PC-9 (cell line): ENCODE measurements at regions not wholly inside any gene's neighbourhood (a gene's known extent, or its start where the extent isn't known, plus 50 kb on each side); places are given as distances from the start of the nearest gene placed in this dataset.

ENCODE experiments used
- BruUV-seq: library from RNA; stranded (reverse); fragments of 400-500 nt; replicated peaks from 2 replicates; lab custom pipeline; 2021; lab: Mats Ljungman, UMichigan
- CTCF ChIA-PET: fragments of 300-600 bp; sonication (Branson Sonifier 250); formaldehyde crosslinking; loops from one replicate; lab custom pipeline; 2022; ENCODE audit warnings: antibody characterized with exemption; lab: Charles Lee
- POLR2A ChIA-PET: fragments of 300-600 bp; sonication (Branson Sonifier 250); formaldehyde crosslinking; loops from one replicate; lab custom pipeline; 2022; ENCODE audit warnings: antibody characterized with exemption; ENCODE audit not compliant: unreplicated experiment; lab: Charles Lee
- DNase-seq, 2 experiments: peaks; one replicate each; pipeline versions ENCODE4 v3.0.0 to v3.0.0-alpha.2; 2015 to 2022; ENCODE audit warnings: mixed read lengths in 1 of 2
- H2AFZ ChIP-seq: fragments of 200-600 bp; sonication (generic); 2 replicates; pipeline ENCODE4 v1.8.1; 2017; ENCODE audit warnings: antibody characterized with exemption
- H3F3A ChIP-seq: fragments of 200-600 bp; sonication (generic); 2 replicates; pipeline ENCODE4 v1.8.1; 2017; ENCODE audit warnings: antibody characterized with exemption, mild to moderate bottlenecking, low read depth; ENCODE audit not compliant: insufficient read depth
- H3K27ac ChIP-seq: fragments of 200-600 bp; sonication (generic); 2 replicates; pipeline ENCODE4 v1.6.1; 2016; ENCODE audit warnings: mixed run types
- H3K27me3 ChIP-seq: fragments of 200-600 bp; sonication (generic); 2 replicates; pipeline ENCODE4 v1.6.1; 2016; ENCODE audit warnings: low read depth, mixed run types; ENCODE audit not compliant: insufficient read depth
- H3K36me3 ChIP-seq: fragments of 200-600 bp; sonication (generic); 2 replicates; pipeline ENCODE4 v1.6.1; 2016; ENCODE audit warnings: low read depth, mixed run types
- H3K4me1 ChIP-seq: fragments of 200-600 bp; sonication (generic); replicated peaks from 2 replicates; pipeline ENCODE4 v1.6.1; 2016; ENCODE audit warnings: mixed run types; ENCODE audit not compliant: insufficient read depth
- H3K4me2 ChIP-seq: fragments of 200-600 bp; sonication (generic); 2 replicates; pipeline ENCODE4 v1.6.1; 2017; ENCODE audit warnings: mixed run types
- H3K4me3 ChIP-seq: fragments of 200-600 bp; sonication (generic); 2 replicates; pipeline ENCODE4 v1.6.1; 2016; ENCODE audit warnings: mixed run types
- H3K79me2 ChIP-seq: fragments of 200-600 bp; sonication (generic); 2 replicates; pipeline ENCODE4 v1.6.1; 2017; ENCODE audit warnings: low read depth, mixed run types
- H3K9me2 ChIP-seq: fragments of 200-600 bp; sonication (generic); 2 replicates; pipeline ENCODE4 v1.8.1; 2017; ENCODE audit warnings: mild to moderate bottlenecking; ENCODE audit not compliant: insufficient read depth
- H3K9me3 ChIP-seq: fragments of 200-600 bp; sonication (generic); 2 replicates; pipeline ENCODE4 v1.8.1; 2016; ENCODE audit warnings: low read depth; ENCODE audit not compliant: insufficient read depth
- H4K20me1 ChIP-seq: fragments of 200-600 bp; sonication (generic); 2 replicates; pipeline ENCODE4 v1.8.1; 2017; ENCODE audit not compliant: insufficient read depth
- EZH2 ChIP-seq: fragments of 200-600 bp; sonication (generic); IDR thresholded peaks from 2 replicates; pipeline ENCODE4 v1.8.0; 2017; ENCODE audit warnings: antibody characterized with exemption, low read depth
- intact Hi-C: fragments of 100-400 bp; cut with micrococcal nuclease; formaldehyde crosslinking; loops from one replicate; pipeline ENCODE4 v1.10.0; 2022; ENCODE audit not compliant: unreplicated experiment
- TF ChIP-seq, protein P1 (sequence below): fragments of 200-600 bp; sonication (generic); conservative IDR thresholded peaks from 2 replicates; pipeline ENCODE4 v1.6.1; 2017; ENCODE audit warnings: mixed run types, antibody characterized with exemption, mild to moderate bottlenecking, moderate library complexity

DNA sequence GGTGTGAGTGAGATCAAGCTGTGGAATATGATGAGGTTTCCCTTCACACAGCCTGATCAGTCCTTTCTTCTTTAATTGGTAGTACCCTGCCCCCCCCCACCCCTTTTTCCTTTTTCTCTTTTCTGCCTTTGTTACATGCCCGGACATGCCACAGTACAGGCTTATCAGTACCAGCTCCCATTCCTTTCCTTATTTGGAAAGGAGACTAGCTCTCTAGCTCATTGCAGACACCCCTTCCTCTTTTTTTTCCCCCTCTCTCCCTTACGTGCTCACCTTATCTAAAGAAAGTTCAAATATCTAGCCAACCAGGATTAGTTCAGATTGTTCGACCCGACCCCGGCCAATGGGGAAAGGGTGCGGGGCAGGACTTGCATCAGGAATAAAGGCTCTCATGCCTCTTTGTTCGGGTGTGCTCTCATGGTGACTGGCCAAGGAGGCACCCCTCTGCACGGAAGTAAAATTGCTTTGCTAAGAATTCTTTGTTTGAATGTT, 230.4 kb downstream of the ACTR3B start:
- no peak overlapping the region for H3K4me3 ChIP-seq
- ChIA-PET POLR2A (interaction anchor here (0.6 kb wide), 1 partner anchor 1910 kb away, joined by 3 read pairs; the partner anchor contains the start of gene FASTK), CTCF (no interaction called here)
- H3K9me2 ChIP-seq: 0 out of 2 replicates have a peak, but pooled peaks cover 4% of the 10 kb centered on the region
- H3K4me2 ChIP-seq: no peak overlapping the region
- no peak for DNase-seq
- no peaks in the 10 kb centered on the region for H3K9me3 ChIP-seq
- H2AFZ ChIP-seq: no peak overlapping the region
- H3F3A ChIP-seq: no peaks in the 10 kb centered on the region
- H3K79me2 ChIP-seq: no peaks in the 10 kb centered on the region
- intact Hi-C loops: no loop called here
- H3K4me1 ChIP-seq: no peaks in the 10 kb centered on the region
- no peaks in the 10 kb centered on the region for H3K36me3 ChIP-seq
- no peaks in the 10 kb centered on the region for H4K20me1 ChIP-seq
- H3K27ac ChIP-seq: no peak overlapping the region
- BruUV-seq: no TSS peak
- no peak for TF ChIP-seq EZH2
- TF ChIP-seq, protein P1, sequence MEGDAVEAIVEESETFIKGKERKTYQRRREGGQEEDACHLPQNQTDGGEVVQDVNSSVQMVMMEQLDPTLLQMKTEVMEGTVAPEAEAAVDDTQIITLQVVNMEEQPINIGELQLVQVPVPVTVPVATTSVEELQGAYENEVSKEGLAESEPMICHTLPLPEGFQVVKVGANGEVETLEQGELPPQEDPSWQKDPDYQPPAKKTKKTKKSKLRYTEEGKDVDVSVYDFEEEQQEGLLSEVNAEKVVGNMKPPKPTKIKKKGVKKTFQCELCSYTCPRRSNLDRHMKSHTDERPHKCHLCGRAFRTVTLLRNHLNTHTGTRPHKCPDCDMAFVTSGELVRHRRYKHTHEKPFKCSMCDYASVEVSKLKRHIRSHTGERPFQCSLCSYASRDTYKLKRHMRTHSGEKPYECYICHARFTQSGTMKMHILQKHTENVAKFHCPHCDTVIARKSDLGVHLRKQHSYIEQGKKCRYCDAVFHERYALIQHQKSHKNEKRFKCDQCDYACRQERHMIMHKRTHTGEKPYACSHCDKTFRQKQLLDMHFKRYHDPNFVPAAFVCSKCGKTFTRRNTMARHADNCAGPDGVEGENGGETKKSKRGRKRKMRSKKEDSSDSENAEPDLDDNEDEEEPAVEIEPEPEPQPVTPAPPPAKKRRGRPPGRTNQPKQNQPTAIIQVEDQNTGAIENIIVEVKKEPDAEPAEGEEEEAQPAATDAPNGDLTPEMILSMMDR: no peak
- no peaks in the 10 kb centered on the region for H3K27me3 ChIP-seq

DNA sequence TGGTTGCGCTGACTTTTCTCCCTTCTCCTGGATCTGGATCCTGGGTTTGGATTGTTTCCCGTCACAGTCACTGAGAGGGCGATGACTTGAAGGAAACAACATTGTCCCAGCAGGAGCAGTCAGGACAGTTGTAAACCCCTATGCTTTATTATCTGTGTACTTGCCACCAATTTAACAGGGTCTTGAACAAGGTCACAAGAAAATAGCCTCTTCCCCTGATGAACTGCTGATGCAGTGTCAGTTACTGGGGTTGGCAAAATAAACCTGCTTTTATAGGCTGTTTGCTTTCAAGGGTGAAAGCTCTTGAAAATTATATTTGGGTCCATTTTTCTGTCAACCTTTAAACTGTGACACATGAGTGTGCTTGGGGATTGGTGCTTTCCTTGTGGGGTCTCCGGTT, 238.9 kb downstream of the ACTR3B start:
- intact Hi-C loops: no loop called here
- no TSS peak for BruUV-seq
- no peak overlapping the region for H3K4me3 ChIP-seq
- H3K9me2 ChIP-seq: no peaks in the 10 kb centered on the region
- no peak overlapping the region for H2AFZ ChIP-seq
- POLR2A ChIA-PET: no interaction called here
- CTCF ChIA-PET: no interaction called here
- H3K36me3 ChIP-seq: no peaks in the 10 kb centered on the region
- peaks cover 57% of the 10 kb centered on the region for H3K27me3 ChIP-seq
- H3K27ac ChIP-seq: no peak overlapping the region
- H3K4me2 ChIP-seq: no peak overlapping the region
- H4K20me1 ChIP-seq: no peaks in the 10 kb centered on the region
- no peak for DNase-seq
- TF ChIP-seq EZH2: no peak
- TF ChIP-seq, protein P1: no peak
- no peaks in the 10 kb centered on the region for H3K4me1 ChIP-seq
- no peaks in the 10 kb centered on the region; the same call in 1 of the 2 replicates for H3K9me3 ChIP-seq
- H3F3A ChIP-seq: no peaks in the 10 kb centered on the region
- H3K79me2 ChIP-seq: no peaks in the 10 kb centered on the region

DNA sequence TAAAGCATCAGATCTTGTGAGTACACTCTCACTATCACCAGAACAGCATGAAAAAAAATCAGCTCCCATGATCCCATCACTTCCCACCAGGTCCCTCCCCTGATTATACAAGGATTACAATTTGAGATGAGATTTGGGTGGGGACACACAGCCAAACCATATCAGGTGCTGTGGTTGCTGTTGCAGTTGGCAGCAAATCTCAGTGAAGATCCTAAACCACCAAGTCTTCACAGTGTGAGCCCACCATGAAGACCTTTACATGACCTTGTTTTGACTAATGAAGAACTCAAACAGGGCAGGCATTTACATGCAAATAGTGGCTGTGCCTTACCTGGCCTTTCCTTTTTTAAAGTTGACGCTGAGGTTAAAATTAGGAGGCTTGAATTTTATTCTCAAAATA, 242.6 kb downstream of the ACTR3B start:
- H3F3A ChIP-seq: no peaks in the 10 kb centered on the region
- no peaks in the 10 kb centered on the region for H3K9me2 ChIP-seq
- no peak overlapping the region for H3K4me2 ChIP-seq
- POLR2A ChIA-PET: no interaction called here
- H3K79me2 ChIP-seq: no peaks in the 10 kb centered on the region
- no peak for DNase-seq
- no peaks in the 10 kb centered on the region for H4K20me1 ChIP-seq
- H3K4me3 ChIP-seq: no peak overlapping the region
- H3K27me3 ChIP-seq: peaks cover 78% of the 10 kb centered on the region
- no TSS peak for BruUV-seq
- no peak for TF ChIP-seq EZH2
- TF ChIP-seq, protein P1: no peak
- H3K36me3 ChIP-seq: no peaks in the 10 kb centered on the region
- CTCF ChIA-PET: no interaction called here
- H3K9me3 ChIP-seq: no peaks in the 10 kb centered on the region; the same call in 1 of the 2 replicates
- intact Hi-C loops: no loop called here
- no peaks in the 10 kb centered on the region for H3K4me1 ChIP-seq
- no peak overlapping the region for H2AFZ ChIP-seq
- no peak overlapping the region for H3K27ac ChIP-seq
